GM21390 (cell line): ENCODE measurements at regions not wholly inside any gene's neighbourhood (a gene's known extent, or its start where the extent isn't known, plus 50 kb on each side); places are given as distances from the start of the nearest gene placed in this dataset.
A peak's percentile ranks its signal among the peaks of the same experiment; 100 is the strongest.

Experiments
- ATAC-seq: cut with Tn5 transposase; IDR thresholded peaks from one replicate; pipeline ENCODE4 v1.9.1; 2021; ENCODE audit not compliant: unreplicated experiment

GRCh38 chr12:123078120-123078465, 72.8 kb downstream of the PITPNM2 start:
- no peak for ATAC-seq

DNA sequence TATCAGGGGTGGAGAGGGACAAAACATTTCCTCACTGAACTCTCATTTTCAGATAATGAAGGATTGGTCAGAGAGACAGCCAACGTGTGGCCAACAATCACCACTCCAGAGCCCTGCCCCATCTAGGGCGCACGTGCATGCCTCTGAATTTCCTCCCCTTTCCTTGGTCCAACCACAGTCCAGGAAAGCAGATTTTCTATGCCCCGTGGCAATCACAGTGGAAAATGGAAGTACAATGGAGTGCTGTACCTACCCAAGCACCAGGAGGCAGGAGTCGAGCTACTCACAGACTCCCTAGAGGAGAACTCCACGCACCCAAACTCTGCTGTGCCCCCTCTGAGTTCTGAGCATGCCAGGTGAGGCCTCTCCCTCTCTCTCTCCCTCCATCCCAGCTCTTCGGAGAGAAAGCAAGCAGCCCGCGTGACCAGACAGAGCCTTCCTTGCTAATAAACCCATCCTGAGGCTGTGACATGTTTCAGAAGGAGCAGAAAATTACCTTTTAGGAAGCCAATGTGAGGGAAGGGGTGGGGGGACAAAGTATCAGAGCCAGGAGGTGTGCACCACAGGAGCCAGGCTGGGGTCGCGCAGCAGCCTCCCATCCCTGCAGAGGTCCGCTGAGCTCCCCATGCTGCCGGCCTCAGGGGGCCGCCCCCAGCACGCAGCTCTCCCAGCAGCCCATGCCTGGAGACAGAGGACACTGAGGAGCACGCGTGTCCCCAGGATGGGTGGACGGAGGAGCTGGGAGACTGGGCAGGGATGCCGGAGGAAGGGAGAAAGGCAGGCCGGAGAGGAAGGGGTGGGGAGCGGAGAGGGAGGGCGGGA, 73.4 kb downstream of the PITPNM2 start:
- no peak for ATAC-seq

DNA sequence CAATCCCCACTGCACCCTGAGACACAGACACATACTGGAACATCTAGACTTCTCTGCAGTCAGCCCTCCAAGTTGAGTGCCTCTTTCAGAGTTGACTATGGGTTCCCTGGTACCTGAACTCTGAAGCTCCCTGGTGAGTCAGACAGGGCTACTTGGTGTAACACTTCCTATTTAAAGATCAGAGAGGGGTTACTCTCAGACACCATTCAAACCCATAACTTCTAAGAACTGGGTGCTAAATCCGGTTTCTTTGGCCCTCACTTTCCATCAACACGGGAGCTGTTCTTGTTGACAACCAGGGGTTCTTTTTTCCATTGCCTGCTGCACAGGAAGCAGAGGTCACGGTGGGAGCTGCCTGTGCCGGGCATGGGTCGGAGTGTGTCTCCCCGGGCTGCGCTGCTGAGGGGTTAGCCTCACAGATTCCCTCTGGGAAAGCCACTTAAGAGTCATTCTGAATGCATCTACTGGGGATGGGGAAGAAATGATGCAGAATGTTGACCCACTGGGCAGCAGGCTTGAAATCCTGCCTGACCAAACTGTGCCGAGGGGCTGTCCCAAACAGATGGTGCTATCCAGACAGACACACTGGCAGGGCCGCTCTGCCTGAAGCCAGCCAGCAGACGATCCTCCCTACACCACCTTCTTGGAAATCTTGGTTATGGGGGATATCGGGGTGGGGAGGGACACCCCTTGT, 74.1 kb downstream of the PITPNM2 start:
- ATAC-seq, result peak; percentile 53

DNA sequence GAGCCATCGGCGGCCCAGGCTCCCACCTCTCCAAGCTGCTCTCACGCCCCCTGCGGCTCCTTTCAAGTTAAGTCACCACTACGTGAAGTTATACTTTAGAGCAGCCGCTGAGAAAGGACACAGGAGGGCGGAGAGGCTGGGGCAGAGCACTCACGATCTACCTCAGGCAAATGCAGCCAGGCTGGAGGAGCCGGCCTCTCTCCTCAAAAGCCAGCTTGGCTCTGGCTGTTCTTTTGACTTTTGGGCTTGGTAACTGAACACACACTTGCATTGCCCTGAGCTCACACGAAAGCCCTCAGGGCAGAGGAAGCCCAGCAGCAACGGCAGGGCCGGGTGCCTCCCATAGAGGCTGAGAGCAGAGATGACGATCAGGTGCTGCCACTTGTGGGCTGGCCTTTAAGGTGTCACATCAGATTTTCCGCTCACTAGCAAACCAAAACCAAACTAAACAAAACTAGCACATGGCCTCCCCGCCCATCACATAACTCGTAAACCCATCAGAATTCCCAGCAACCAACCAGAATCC, 75.2 kb downstream of the PITPNM2 start:
- no peak for ATAC-seq

DNA sequence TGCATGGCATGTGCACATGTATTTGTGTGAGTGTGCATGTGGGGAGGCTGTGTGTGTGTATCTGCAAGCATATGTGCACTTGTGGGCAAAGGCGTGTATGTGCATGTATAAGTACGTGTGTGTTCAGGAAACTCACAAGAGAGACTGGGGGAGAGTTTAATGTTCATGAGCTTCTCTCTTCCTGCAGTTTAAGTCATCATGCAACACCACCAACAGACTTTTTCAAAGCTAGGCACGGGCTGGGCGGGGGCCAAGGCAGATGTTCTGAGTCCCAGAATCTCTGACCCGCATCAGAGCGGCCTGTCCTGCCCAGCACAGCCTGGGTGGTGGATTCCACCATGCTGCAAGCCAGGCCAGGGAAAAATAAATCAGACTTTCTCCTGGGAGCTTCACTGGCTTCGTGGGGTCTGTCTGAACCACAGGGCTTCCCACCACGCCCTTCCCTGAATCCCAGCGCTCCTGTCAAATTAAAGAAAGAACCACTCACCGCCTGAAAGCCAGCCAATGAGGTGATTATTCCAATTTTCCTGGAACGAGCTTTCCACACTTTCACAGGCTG, 75.7 kb downstream of the PITPNM2 start:
- ATAC-seq, result no peak

- no peak for ATAC-seq
Observed at GRCh38 chr12:123073962-123074801, 76.7 kb downstream of the PITPNM2 start.

- ATAC-seq, result no peak
Observed at GRCh38 chr12:123073292-123073691, 77.6 kb downstream of the PITPNM2 start.

GRCh38 chr12:123071857-123072256, 79.0 kb downstream of the PITPNM2 start:
- ATAC-seq, result no peak

GRCh38 chr12:123071099-123071800, 79.6 kb downstream of the PITPNM2 start:
- ATAC-seq, result no peak

GRCh38 chr12:123070267-123071081, 80.4 kb downstream of the PITPNM2 start:
- no peak for ATAC-seq

DNA sequence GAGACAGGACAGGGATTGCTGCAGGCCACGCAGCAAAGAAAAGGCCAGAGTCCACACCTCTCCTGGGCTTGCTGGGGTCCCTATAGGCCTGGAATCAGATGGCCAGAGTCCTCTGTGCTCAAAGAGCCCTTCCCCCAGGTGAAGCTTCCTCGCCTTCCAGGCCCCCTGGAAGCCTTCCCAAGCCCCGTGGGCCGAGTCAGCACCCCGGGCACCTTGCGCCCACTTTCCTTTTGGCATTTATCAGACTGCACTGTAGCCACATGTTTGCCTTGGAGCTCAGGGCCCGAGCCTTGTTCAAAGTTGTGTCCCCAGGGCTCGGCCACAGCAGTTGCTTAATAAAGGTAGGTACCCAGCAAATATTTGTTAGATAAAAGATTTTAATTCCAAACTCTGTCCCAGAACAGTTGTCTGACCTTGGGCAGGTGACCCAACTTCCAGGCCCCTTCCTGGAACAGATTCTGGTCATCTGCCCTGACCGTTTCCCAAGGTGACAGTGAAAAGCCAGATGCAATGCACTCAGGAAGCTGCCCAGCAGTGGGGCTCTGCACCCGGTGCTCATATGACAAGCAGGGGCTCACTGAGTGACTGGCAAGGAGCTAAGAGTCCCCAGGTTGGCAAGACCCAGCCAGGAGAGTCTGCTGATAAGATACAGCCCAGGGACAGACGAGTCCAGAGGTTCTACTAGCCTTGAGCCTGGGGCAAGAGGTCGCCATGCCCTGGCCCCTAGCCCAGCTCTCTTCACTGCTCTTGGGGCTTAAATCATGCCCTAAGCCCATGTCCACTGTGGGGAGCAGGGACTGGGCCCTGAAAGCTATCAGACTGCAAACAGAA, 81.2 kb downstream of the PITPNM2 start:
- ATAC-seq, result no peak

GRCh38 chr12:123067654-123068053, 83.2 kb downstream of the PITPNM2 start:
- no peak for ATAC-seq

DNA sequence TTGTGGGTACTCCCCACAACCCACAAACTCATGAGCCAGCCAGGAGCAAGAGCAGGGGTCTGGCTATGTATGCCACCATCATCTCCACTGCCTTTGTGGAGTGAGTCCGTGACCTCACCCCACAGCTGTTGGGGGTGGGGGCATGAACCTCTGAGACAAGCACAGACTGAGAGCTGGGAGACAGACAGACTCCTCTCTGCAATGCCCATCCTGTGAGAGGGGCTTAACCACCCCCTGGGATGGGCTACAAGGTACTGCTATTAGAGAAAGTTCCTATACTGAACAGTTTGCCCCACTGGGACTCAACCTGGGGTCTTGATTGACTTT, 84.5 kb downstream of the PITPNM2 start:
- no peak for ATAC-seq

GRCh38 chr12:123065676-123066383, 85.1 kb downstream of the PITPNM2 start:
- ATAC-seq, result no peak

GRCh38 chr12:123064885-123065619, 84.6 kb downstream of the ARL6IP4 start:
- ATAC-seq, result no peak

DNA sequence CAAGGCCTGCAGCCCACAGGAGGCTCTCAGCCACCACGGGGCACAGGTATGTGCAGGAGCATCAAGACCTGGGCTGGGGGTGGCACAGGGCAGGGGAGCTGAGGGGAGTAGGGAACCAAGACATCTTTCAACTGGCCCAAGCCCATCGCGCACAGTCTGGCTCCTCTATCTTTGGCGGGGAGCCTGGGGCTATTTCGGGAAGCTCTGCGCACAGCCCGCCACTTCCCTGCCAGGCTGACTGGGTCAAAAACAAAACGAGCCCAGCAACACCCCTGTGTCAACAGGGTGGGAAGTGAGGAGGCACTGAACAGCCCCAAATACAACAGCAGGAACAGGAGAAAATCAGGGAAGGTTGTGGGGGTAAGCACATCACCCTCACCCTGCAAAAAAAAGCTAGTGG, 83.9 kb downstream of the ARL6IP4 start:
- no peak for ATAC-seq

DNA sequence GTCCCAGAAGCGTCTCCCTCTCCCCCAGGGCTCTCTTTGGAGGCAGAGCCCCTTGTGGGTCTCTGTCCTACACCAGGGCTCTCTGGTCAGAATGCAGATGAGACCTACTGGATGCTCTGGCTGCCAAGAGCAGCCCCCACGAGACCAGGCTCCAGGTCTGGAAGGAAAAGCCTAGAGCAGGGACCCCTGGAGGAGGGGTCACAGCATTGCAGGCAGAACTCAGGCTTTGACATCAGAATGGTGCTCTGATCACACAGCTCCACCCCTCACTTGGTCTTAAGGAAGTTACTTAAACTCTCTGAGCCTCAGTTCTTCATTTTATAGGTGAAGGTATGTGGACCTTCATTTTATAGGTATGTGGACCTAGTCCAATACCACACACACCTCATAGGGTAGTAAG, 83.1 kb downstream of the ARL6IP4 start:
- no peak for ATAC-seq
